ENCODE measurements at regions not wholly inside any gene's neighbourhood (a gene's known extent, or its start where the extent isn't known, plus 50 kb on each side); places are given as distances from the start of the nearest gene placed in this dataset.

- TF ChIP-seq CTCF (IDR thresholded peaks at IDR 0.05), result no peak
- TF ChIP-seq POLR2A (IDR thresholded peaks at IDR 0.05; ENCODE audit: low read length), result no peak
- no peak for TF ChIP-seq REST (IDR thresholded peaks at IDR 0.05)
- TF ChIP-seq SMC3 (IDR thresholded peaks at IDR 0.05), result no peak
- TF ChIP-seq MAX (IDR thresholded peaks at IDR 0.05), result no peak
- TF ChIP-seq RNF2 (IDR thresholded peaks at IDR 0.05; ENCODE audit: borderline replicate concordance, low read depth), result no peak
- no peak for TF ChIP-seq NR3C1 (IDR thresholded peaks at IDR 0.05)
- TF ChIP-seq PBX3 (IDR thresholded peaks at IDR 0.05), result no peak
- TF ChIP-seq MAFK (IDR thresholded peaks at IDR 0.05; ENCODE audit: partially characterized antibody), result no peak
- no peak for TF ChIP-seq MAZ (IDR thresholded peaks at IDR 0.05; ENCODE audit: borderline replicate concordance, low read depth, low read length)
Observed at GRCh38 chr10:9766762-9767161, 1250.9 kb upstream of the CELF2 start.
